Gastroesophageal sphincter (tissue), 4 donors: ENCODE measurements at regions not wholly inside any gene's neighbourhood (a gene's known extent, or its start where the extent isn't known, plus 50 kb on each side); places are given as distances from the start of the nearest gene placed in this dataset.

Experiments used
- ATAC-seq: fragments of 150-250 bp; one replicate; pipeline ENCODE4 v1.9.1; 2016; ENCODE audit warnings: mild to moderate bottlenecking, moderate library complexity
- H3K27ac ChIP-seq, 4 donors: fragments of 200-600 bp; sonication (generic) in 3 of 4; 1 replicate in 3 of 4; 2 replicates in 1 of 4; pipeline ENCODE4 v1.5.1; 2016 to 2019
- H3K27me3 ChIP-seq: fragments of 200-600 bp; sonication (generic); one replicate; pipeline ENCODE4 v1.5.1; 2019
- H3K36me3 ChIP-seq, 2 donors: fragments of 200-600 bp; sonication (generic); one replicate each; pipeline ENCODE4 v1.5.1; 2019; ENCODE audit warnings: control low read depth in 1 of 2
- H3K4me1 ChIP-seq, 3 donors: fragments of 200-600 bp; sonication (generic); 1 replicate in 2 of 3; 2 replicates in 1 of 3; pipeline ENCODE4 v1.5.1; 2016 to 2019; ENCODE audit warnings: control low read depth in 2 of 3
- H3K4me3 ChIP-seq, 2 donors: fragments of 200-600 bp; sonication (generic); one replicate each; pipeline ENCODE4 v1.5.1; 2019; ENCODE audit warnings: mild to moderate bottlenecking in 1 of 2, moderate library complexity in 1 of 2
- H3K9me3 ChIP-seq, 3 donors: fragments of 200-600 bp; sonication (generic); one replicate each; pipeline ENCODE4 v1.5.1; 2017 to 2019; ENCODE audit warnings: control low read depth in 2 of 3
- EP300 ChIP-seq: sonication (generic); formaldehyde crosslinking; IDR thresholded peaks from one replicate; pipeline ENCODE4 v1.6.1; 2017; ENCODE audit warnings: antibody characterized with exemption, mild to moderate bottlenecking
- POLR2A ChIP-seq, 2 donors: fragments of 450-650 bp; IDR thresholded peaks; one replicate each; pipeline ENCODE4 v1.6.1; 2017; ENCODE audit warnings: antibody characterized with exemption in 2 of 2, mild to moderate bottlenecking in 2 of 2, moderate library complexity in 1 of 2
- POLR2AphosphoS5 ChIP-seq: sonication (generic); formaldehyde crosslinking; IDR thresholded peaks from one replicate; pipeline ENCODE4 v1.6.1; 2017; ENCODE audit warnings: antibody characterized with exemption
- WGBS, 2 donors: methylation state at CpG; one replicate each; pipeline ENCODE4 v1.1.5; 2018; ENCODE audit warnings: low coverage in 1 of 2; 5-methylcytosine and 5-hydroxymethylcytosine counted together
- TF ChIP-seq, protein P1 (sequence below), 4 experiments: fragments of 200-600 bp in 2 of 4; fragments of 450-650 bp in 2 of 4; sonication (generic) in 1 of 4; IDR thresholded peaks; one replicate each; pipeline ENCODE4 v1.5.1; 2017 to 2019; ENCODE audit warnings: antibody characterized with exemption in 4 of 4, mild to moderate bottlenecking in 2 of 4, moderate library complexity in 2 of 4

DNA sequence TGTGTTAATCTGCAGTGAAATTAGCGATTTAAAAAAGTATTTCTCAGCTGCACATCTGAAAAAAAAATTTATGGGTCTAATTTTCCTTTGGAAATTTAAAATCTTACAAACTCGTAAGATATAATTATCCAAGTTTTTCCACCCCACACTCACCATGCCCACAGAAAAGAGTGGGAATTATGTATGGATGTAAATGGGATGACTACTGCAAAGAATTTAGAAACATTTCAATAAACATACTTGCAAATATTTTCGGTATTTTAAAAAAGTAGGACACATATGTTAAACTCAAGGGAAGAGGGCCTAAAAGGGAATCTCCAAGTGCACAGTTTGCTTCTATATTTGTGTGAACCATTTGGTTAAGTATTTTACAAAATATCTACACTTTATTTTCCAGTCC, 1039.9 kb upstream of the POU3F3 start:
- TF ChIP-seq EP300, result no peak
- TF ChIP-seq, protein P1, sequence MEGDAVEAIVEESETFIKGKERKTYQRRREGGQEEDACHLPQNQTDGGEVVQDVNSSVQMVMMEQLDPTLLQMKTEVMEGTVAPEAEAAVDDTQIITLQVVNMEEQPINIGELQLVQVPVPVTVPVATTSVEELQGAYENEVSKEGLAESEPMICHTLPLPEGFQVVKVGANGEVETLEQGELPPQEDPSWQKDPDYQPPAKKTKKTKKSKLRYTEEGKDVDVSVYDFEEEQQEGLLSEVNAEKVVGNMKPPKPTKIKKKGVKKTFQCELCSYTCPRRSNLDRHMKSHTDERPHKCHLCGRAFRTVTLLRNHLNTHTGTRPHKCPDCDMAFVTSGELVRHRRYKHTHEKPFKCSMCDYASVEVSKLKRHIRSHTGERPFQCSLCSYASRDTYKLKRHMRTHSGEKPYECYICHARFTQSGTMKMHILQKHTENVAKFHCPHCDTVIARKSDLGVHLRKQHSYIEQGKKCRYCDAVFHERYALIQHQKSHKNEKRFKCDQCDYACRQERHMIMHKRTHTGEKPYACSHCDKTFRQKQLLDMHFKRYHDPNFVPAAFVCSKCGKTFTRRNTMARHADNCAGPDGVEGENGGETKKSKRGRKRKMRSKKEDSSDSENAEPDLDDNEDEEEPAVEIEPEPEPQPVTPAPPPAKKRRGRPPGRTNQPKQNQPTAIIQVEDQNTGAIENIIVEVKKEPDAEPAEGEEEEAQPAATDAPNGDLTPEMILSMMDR (IDR thresholded peaks at IDR 0.05), result no peak
- TF ChIP-seq POLR2A (IDR thresholded peaks at IDR 0.05), result no peak
- no peak for TF ChIP-seq POLR2AphosphoS5
- Histone ChIP-seq H3K27ac (no peak overlapping the region), H3K9me3 (no peaks in the 10 kb centered on the region), H3K36me3 (no peaks in the 10 kb centered on the region), H3K27me3 (no peaks in the 10 kb centered on the region), H3K4me3 (no peak overlapping the region), H3K4me1 (no peaks in the 10 kb centered on the region)
- ATAC-seq, result no peak
- 68 to 73% methylated on average over 3 of the region's 3 CpGs for WGBS, 2 donors

DNA sequence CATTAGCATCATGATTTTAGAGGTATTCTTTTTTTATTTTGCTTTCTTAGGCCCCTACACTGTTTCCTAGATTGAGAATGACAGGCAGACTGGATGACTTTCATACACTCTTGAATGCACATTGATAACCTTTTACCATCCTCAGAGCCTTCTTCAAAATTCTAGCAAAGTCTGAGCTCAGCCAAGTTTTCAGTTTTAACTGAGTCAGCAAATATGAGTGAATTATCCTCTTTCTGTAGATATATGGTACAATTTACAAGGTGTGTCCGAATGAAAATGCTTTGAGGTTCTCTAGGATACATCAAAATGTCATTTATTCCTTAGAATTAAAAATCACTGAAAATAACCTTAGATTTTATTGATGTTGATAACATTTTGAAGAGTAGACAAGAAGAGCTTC, 1038.2 kb upstream of the POU3F3 start:
- Histone ChIP-seq H3K27me3 (no peaks in the 10 kb centered on the region), H3K27ac (no peak overlapping the region), H3K4me1 (no peaks in the 10 kb centered on the region), H3K36me3 (no peaks in the 10 kb centered on the region), H3K9me3 (no peaks in the 10 kb centered on the region), H3K4me3 (no peak overlapping the region)
- WGBS, 2 donors, result 40 to 58% methylated on average over 1 of the region's 1 CpG
- TF ChIP-seq POLR2AphosphoS5 (no peak), POLR2A (IDR thresholded peaks at IDR 0.05) (no peak), EP300 (no peak)
- TF ChIP-seq, protein P1 (IDR thresholded peaks at IDR 0.05), result no peak
- ATAC-seq, result no peak

DNA sequence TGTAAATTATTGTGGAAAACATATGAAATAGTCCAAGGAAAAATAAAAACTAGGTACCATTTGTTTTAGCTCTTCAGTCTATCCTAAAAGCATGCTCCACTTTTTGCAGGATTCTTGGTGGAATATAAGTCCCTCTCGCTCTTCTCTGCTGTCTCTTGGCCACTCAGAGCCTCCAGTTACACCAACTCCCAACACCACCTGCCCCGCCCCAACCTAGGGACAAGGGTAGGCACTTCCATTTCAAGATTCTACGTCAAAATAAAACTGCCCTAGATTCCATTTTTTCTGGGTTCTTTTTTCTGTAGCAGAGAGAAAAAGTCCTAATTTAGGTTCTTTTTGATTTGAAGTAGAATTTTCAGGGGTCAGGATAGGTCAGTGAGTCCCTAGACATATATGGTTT, 1036.2 kb upstream of the POU3F3 start:
- Histone ChIP-seq H3K36me3 (no peaks in the 10 kb centered on the region), H3K9me3 (no peaks in the 10 kb centered on the region), H3K4me3 (no peak overlapping the region), H3K4me1 (no peaks in the 10 kb centered on the region), H3K27ac (no peak overlapping the region), H3K27me3 (no peaks in the 10 kb centered on the region)
- 84 to 95% methylated on average over 3 of the region's 3 CpGs for WGBS, 2 donors
- ATAC-seq, result no peak
- TF ChIP-seq, protein P1 (IDR thresholded peaks at IDR 0.05), result no peak
- TF ChIP-seq POLR2AphosphoS5 (no peak), EP300 (no peak), POLR2A (IDR thresholded peaks at IDR 0.05) (no peak)

DNA sequence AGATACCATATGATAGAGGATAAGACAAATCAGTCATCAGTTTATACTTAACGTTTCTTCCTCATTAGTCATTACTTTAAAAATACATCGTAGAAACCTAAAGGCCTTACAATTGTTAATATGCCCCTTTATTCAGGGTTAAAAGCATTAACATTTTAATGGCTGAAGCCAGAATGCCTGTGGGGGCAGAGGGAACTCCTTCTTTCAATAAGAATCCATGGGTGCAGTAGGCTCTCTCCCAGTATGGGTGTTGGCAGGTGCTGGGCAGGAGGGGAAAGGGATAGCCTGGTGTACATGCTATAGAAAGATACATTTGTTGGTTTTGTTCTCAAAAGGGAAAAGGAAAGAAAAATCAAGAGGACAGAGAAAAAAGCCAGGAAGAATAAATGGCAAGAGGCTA, 1035.7 kb upstream of the POU3F3 start:
- TF ChIP-seq POLR2A (IDR thresholded peaks at IDR 0.05) (no peak), EP300 (no peak), POLR2AphosphoS5 (no peak)
- TF ChIP-seq, protein P1 (IDR thresholded peaks at IDR 0.05), result no peak

DNA sequence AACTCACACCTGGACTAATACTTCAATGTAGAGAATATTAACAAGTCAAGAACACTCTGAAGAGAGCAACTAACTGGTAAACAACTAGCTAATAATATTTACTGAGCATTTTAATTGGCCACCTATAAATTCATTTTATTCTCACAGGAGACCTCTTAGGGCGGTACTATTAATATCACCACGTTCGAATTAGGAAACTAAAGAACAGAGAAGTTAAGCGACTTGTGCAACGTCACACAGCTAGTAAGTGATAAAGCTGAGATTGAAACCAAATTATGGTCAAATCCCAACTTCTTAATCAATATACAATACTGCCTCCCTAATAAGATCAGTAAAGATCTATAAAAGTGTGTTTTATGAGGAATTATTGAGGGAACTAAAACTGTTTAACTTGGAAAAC, 1034.3 kb upstream of the POU3F3 start:
- H3K9me3 ChIP-seq, result no peaks in the 10 kb centered on the region
- H3K27ac ChIP-seq, result no peak overlapping the region
- H3K27me3 ChIP-seq, result no peaks in the 10 kb centered on the region
- no peaks in the 10 kb centered on the region for H3K4me1 ChIP-seq
- WGBS, 2 donors, result 79 to 88% methylated on average over 5 of the region's 5 CpGs
- no peak for ATAC-seq
- H3K36me3 ChIP-seq, result no peaks in the 10 kb centered on the region
- no peak overlapping the region for H3K4me3 ChIP-seq
- TF ChIP-seq, protein P1 (IDR thresholded peaks at IDR 0.05), result no peak
- no peak for TF ChIP-seq POLR2A (IDR thresholded peaks at IDR 0.05)
- no peak for TF ChIP-seq POLR2AphosphoS5

More for the DNA sequence above, 1035.7 kb upstream of the POU3F3 start:
- H3K27me3 ChIP-seq, result no peaks in the 10 kb centered on the region
- H3K27ac ChIP-seq, result no peak overlapping the region
- no peaks in the 10 kb centered on the region for H3K9me3 ChIP-seq
- WGBS, 2 donors, result 4 to 10% methylated on average over 2 of the region's 2 CpGs
- H3K4me3 ChIP-seq, result no peak overlapping the region
- H3K36me3 ChIP-seq, result no peaks in the 10 kb centered on the region
- H3K4me1 ChIP-seq, result no peaks in the 10 kb centered on the region
- ATAC-seq, result no peak
